ENCODE measurements at regions not wholly inside any gene's neighbourhood (a gene's known extent, or its start where the extent isn't known, plus 50 kb on each side); places are given as distances from the start of the nearest gene placed in this dataset.

- no TSS peak for BruUV-seq (replicated peaks)
- Mint-ChIP-seq H3K9me3 (ENCODE audit: low read depth, unreplicated experiment) (no peaks in the 10 kb centered on the region), H3K36me3 (ENCODE audit: insufficient read depth, unreplicated experiment) (no peaks in the 10 kb centered on the region), H3K27me3 (ENCODE audit: unreplicated experiment) (peaks cover 23% of the 10 kb centered on the region), H3K27ac (ENCODE audit: unreplicated experiment) (no peak overlapping the region), H3K4me3 (ENCODE audit: low read depth, unreplicated experiment) (no peak overlapping the region), H3K4me1 (ENCODE audit: low read depth, unreplicated experiment) (no peaks in the 10 kb centered on the region)
- no peak for DNase-seq
- TF ChIP-seq CTCF (IDR thresholded peaks at IDR 0.05; ENCODE audit: unreplicated experiment): no peak
- intact Hi-C loops (cut with micrococcal nuclease; ENCODE audit: unreplicated experiment): no loop called here
- CTCF ChIA-PET: no interaction called here
Observed at GRCh38 chr19:30094756-30095140, 152.7 kb downstream of the URI1 start.

GRCh38 chr19:30095171-30095570 lies 153.1 kb downstream of the URI1 start:
- Mint-ChIP-seq H3K36me3 (ENCODE audit: insufficient read depth, unreplicated experiment) (no peaks in the 10 kb centered on the region), H3K9me3 (ENCODE audit: low read depth, unreplicated experiment) (no peaks in the 10 kb centered on the region), H3K27ac (ENCODE audit: unreplicated experiment) (no peak overlapping the region), H3K27me3 (ENCODE audit: unreplicated experiment) (peaks cover 23% of the 10 kb centered on the region), H3K4me1 (ENCODE audit: low read depth, unreplicated experiment) (no peaks in the 10 kb centered on the region), H3K4me3 (ENCODE audit: low read depth, unreplicated experiment) (no peak overlapping the region)
- BruUV-seq (replicated peaks): no TSS peak
- CTCF ChIA-PET: no interaction called here
- intact Hi-C loops (cut with micrococcal nuclease; ENCODE audit: unreplicated experiment): no loop called here
- no peak for TF ChIP-seq CTCF (IDR thresholded peaks at IDR 0.05; ENCODE audit: unreplicated experiment)
- no peak for DNase-seq

GRCh38 chr19:30096596-30097370 lies 154.7 kb downstream of the URI1 start:
- Mint-ChIP-seq H3K4me1 (ENCODE audit: low read depth, unreplicated experiment) (no peaks in the 10 kb centered on the region), H3K36me3 (ENCODE audit: insufficient read depth, unreplicated experiment) (no peaks in the 10 kb centered on the region), H3K4me3 (ENCODE audit: low read depth, unreplicated experiment) (no peak overlapping the region), H3K27ac (ENCODE audit: unreplicated experiment) (no peak overlapping the region), H3K27me3 (ENCODE audit: unreplicated experiment) (peaks cover 23% of the 10 kb centered on the region), H3K9me3 (ENCODE audit: low read depth, unreplicated experiment) (peaks cover 2% of the 10 kb centered on the region)
- no peak for TF ChIP-seq CTCF (IDR thresholded peaks at IDR 0.05; ENCODE audit: unreplicated experiment)
- CTCF ChIA-PET: no interaction called here
- intact Hi-C loops (cut with micrococcal nuclease; ENCODE audit: unreplicated experiment): no loop called here
- no peak for DNase-seq
- no TSS peak for BruUV-seq (replicated peaks)

GRCh38 chr19:30097746-30098280 lies 155.8 kb downstream of the URI1 start:
- no peak overlapping the region for H3K4me3 Mint-ChIP-seq (ENCODE audit: low read depth, unreplicated experiment)
- BruUV-seq (replicated peaks): no TSS peak
- CTCF ChIA-PET: no interaction called here

More at GRCh38 chr19:30097746-30098280, 155.8 kb downstream of the URI1 start:
- peaks cover 2% of the 10 kb centered on the region for H3K9me3 Mint-ChIP-seq (ENCODE audit: low read depth, unreplicated experiment)
- no peak overlapping the region for H3K27ac Mint-ChIP-seq (ENCODE audit: unreplicated experiment)
- H3K36me3 Mint-ChIP-seq (ENCODE audit: insufficient read depth, unreplicated experiment): no peaks in the 10 kb centered on the region
- TF ChIP-seq CTCF (IDR thresholded peaks at IDR 0.05; ENCODE audit: unreplicated experiment): no peak
- H3K27me3 Mint-ChIP-seq (ENCODE audit: unreplicated experiment): peaks cover 23% of the 10 kb centered on the region
- intact Hi-C loops (cut with micrococcal nuclease; ENCODE audit: unreplicated experiment): no loop called here
- DNase-seq: no peak
- no peaks in the 10 kb centered on the region for H3K4me1 Mint-ChIP-seq (ENCODE audit: low read depth, unreplicated experiment)

Measured in Calu3 (cell line).